Inflammatory macrophage treated with lipopolysaccharide for 1 hour (primary cell): ENCODE measurements at regions not wholly inside any gene's neighbourhood (a gene's known extent, or its start where the extent isn't known, plus 50 kb on each side); places are given as distances from the start of the nearest gene placed in this dataset.
"Not testable (repeated sequence)": the region's sequence is repeated elsewhere in the genome, so short reads cannot be mapped to it uniquely, and the experiment has no call there.

ENCODE experiments used
- DNase-seq, 2 donors: peaks; one replicate each; pipeline ENCODE4 v3.0.0-alpha.2; 2020 to 2022

DNA sequence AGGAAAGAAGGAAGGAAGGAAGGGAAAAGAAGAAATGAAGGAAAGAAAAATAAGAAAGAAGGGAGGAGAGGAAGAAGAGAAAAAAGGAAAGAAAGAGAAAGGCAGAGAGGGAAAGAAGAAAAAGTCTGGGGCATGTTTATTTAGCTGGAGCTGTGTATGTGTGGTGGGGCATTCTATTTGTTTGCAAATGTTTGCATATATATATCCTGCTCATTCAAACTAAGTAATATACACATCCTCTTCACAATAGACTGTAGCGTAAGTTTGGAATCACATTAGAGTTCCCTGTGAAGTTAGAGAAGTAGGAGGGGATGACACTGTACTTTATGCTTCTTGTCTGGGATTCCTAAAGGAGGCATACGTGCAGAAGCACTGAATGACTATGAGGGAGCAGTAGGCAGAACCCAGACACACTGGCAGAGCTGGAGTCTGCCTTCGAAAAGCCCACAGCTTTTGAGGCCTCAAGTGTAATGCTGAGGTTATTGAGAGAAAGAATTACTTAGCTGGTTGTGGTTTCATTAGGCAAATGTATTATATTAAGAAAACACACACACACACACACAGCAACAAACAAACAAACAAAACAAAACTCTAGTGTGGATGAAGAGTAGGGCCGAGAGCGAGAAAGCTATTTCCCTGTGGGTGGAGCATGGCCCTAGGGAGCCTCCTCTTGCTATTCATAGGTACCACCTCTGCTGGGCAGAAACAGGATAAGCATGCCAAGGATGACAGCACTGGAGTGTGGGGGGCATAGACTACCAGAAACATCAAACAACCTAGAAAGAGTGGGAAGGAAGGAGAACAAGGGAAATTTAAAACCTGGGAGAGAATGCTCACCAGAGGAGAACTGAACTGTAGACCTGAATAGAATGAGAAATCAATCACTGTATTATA, 905.1 kb upstream of the NXPH2 start:
- no peak for DNase-seq

DNA sequence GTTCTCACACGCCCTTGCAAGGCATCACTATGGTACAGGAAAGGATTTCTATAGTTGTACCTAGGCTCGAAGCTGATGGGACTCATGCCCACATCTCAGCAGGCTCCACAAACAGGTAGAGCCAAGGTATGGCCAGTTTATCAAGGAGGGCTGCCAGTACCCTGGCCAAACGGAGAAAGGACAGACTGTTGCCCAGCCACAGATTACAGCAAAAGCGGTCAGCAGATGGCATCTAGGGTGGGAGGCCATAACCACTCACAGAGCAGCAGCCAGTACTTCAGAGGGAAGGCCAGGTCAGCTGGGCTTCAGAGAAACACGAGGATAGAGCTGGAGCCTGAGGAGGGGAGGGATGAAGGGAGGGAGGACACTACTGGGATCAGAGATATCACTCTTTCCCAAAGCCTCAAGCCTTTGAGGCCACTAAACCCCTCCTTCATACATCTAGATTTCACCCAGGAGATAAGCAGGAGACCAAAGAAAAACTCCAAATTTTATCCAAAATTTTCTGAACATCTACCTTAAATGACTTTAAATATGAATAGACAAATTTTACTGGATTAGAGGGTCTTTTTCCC, 904.2 kb upstream of the NXPH2 start:
- no peak for DNase-seq

DNA sequence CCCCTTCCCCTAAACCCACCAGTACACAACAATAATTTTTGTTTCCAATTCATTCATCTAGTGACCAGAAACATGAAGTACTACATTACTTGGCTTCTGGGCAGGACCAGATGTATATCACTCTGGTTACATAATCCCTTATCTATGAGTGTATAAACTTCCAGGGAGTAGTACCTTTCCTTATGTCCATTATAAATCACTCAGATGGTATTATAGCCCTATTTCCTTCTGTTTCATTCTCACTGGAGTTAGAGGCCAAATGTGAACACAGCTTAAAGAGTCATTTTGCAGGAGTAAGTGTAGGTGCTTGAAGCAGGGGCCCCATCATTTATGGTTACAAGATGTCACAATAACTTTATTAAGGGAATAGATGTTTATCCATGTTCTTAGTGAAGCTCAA, 894.4 kb upstream of the NXPH2 start:
- no peak for DNase-seq

DNA sequence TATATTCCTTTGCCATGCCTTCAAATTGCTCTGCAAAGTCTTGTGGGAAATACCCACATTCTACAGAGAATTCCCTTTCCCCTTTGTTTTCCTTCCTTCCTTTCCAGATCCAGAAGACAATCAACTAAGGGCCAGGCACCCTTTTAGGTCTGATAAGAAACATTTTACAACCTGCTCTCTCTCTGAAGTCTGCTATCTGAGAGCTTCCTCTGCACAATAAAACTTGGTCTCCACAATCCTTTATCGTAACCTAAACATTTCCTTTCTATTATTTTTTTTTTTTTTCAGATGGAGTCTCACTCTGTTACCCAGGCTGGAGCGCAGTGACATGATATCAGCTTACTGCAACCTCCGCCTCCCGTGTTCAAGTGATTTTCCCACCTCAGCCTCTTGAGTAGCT, 893.3 kb upstream of the NXPH2 start:
- DNase-seq: not testable (repeated sequence)

DNA sequence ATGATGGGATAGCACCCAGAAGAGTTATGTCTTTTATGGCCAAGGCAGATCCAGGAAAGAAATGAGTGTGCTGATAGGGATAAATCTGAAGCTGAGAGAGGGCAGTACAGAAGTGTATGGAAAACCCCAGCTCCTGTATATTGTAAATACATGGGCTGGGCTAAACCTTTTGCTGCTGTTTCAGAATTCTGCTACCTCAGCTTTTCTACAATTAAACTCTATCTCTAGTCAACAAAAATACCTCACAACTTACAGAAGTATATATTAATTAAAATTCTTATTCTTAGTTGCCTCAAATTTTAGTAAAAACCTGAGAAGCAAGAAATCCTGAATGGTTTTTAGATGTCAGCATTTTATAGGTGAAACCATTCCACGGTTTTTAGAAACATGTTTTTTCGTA, 889.5 kb upstream of the NXPH2 start:
- DNase-seq: no peak

DNA sequence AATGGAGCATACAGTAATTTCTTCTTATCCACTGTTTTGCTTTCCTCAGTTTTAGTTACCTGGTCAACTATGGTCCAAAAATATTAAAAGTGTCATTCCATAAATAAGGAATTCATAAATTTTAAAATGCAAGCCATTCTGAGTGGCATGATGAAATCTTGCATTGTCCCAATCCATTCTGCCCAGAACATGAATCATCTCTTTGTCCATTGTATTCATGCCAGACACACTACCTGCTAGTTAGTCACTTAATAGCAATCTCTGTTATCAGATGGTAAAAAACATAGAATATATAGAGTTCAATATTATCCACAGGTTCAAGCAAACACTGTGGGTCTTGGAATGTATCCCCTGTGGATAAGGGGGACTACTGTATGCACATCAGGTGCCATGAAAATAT, 872.2 kb upstream of the NXPH2 start:
- DNase-seq: no peak

DNA sequence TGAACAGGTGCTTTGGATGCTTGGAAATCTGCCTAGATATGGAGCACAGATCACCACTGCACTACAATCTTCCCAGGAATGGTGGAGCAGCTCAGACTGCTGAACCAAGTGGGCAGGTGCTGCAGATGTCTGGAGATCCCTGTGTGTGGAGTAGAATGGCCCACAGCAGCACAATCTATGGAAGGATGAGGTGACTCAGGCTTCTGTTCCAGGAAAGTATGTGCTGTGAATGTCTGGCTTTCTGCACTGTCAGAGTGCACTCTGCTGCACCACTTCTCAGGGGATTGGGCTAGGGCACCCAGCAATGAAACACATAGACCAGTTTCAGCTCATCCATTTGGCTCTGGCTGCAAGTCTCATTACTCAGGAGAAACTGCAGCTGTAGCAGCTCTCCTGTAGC, 865.4 kb upstream of the NXPH2 start:
- DNase-seq: no peak

DNA sequence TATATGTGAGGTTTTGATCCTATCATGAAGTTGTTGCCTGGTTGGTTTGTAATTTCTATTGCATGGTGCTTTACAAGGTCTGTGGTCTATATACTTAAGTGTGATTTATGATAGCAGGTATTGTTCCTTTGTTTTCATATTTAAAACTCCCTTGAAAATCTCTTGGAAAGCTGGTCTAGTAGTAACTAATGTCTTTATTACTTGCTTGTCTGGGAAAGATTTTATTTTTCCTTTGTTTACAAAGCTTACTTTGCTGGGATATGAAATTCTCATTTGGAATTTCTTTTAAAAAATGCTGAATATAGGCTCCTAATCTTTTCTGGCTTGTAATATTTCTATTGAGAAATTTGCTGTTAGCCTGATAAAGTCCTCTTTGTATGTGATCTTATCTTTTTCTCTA, 862.9 kb upstream of the NXPH2 start:
- DNase-seq: no peak

DNA sequence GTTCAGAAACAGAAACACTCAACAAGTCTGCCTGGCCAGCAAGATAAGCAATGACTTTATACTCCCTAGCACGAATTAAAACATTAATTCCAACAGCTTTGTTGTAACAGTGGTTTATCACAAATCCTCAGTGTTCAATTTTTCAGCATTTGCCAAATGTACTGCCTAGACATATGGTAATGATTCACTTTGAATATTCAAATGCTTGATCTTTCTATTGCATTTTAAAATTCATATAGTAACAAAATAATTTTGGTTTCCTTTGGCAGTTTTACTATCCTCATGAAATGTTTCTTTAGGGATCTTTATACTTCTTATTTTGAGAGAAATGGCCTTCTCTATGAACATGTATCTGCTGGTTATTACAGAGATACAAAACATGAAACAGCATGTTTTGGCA, 851.8 kb upstream of the NXPH2 start:
- DNase-seq: no peak

DNA sequence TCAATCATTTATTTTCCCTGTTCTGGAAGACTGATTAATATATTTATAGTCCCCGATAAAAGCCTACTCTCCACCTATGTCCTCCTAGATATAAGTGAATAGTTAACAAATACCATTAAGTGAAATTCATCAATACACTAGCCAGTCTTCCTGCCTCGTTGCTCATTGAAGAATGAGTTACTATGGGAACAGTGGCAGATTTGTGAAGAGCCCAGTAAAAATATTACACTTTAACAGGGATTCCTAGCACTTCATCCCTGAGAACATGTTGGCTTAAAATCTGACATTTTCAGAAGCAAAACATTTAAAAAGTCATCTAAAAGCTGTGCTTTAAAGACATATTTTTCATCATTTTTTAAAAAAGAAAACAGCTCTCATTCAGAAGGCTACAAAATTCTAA, 848.7 kb upstream of the NXPH2 start:
- DNase-seq: no peak

DNA sequence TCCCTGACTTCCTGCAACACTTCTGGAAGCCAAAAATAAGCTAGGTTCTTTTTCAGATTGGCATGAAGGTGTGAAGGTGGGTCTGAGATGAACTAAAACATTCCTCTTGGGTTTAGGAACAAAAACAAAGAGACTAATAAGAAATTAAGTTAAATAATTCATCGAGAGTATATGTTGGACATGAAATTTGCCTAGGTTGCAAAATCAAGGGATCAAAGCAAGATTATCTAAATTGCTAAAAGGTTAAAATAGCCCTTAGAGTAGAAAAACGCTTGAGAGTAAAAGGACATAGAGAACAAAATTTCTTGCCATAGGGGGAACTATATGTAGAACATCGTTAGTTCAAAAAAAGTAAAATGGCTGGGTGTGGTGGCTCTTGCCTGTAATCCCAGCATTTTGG, 845.9 kb upstream of the NXPH2 start:
- no peak for DNase-seq

DNA sequence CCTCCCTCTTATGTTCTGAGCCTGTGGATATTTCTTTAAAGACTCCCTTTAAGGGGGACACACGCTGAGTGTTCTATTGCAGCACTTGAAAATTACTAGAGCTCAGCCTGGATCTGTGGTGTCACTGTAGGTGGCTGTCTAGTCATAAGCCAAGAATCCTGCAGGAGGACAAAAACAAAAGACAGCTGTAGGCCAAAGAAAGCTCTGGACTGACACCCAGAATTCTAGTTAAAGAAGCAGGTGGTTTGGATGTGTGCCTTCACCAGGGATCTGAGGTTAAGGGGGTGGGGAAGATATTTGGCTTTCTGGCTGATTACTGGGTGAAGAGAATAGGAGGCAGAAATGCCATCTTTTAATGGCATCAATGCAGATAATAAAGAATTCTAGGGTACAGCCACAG, 842.5 kb upstream of the NXPH2 start:
- DNase-seq: no peak

DNA sequence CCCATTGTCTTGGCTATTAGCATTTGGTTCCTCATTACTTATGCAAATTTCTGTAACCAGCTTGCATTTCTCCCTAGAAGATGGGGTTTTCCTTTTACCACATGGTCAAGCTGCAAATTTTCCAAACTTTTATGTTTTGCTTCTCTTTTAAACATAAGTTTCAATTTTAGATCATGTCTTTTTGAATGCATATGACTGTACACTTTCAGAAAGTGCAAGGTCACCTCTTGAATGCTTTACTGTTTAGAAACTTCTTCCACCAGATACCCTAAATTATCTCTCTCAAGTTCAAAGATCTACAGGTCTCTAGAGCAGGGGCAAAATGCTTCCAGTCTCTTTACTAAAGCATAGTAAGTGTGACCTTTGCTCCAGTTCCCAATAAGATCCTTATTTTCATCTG, 837.6 kb upstream of the NXPH2 start:
- no peak for DNase-seq

DNA sequence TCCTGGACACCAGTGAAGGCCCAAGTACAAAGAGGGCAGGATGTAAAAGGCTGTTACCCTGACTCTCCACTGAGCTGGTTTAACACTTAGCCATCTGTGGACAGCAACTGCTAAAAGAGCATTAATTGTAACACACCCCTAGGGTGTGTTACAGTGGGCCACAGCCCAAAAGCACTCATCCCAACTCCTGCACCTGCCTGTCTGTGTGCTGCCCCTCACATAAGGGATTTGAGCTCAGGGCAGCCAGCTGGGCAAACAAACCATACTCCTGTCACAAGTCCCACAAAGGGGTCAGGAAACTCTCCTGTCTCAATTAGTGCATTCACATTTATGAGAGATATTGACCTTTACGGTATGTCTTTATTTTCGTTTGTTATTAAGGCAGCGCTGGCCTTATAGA, 833.1 kb upstream of the NXPH2 start:
- DNase-seq: no peak

DNA sequence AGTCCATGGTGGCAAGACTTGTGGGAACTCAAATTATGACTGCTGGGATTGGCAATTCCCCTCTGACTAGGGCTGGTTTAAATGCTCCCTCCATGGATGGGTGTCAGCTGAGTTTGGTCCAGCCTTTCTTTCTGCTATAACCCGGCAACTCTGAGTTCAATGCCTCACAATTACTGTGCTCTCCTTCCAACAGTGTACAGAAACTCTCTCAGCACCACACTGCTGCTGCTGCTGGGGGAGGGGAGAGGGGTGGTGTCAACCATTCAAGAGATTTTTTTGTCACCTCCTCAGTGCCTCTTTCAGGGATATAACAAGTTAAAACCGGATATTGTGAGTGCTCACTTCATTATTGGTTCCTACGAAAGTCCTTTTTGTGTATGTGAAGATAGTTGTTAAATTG, 830.3 kb upstream of the NXPH2 start:
- DNase-seq: no peak

DNA sequence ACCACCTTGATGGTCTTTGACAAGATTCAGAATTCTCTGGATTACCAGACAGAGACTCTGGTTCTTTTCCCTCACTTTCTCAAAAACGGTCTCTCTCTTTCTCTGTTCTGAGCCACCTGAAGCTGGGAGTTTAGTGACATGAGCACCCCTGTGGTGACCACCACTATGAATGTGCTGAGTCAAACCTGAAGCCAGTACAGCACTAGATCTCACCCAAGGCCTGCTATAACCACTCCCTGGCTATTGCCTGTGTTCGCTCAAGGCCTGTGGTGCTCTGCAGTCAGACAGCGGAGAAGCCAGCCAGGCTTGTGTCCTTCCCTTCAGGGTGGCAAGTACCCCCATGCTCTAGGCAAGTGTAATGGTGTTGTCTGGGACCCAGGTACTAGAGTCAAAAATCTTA, 828.9 kb upstream of the NXPH2 start:
- no peak for DNase-seq

DNA sequence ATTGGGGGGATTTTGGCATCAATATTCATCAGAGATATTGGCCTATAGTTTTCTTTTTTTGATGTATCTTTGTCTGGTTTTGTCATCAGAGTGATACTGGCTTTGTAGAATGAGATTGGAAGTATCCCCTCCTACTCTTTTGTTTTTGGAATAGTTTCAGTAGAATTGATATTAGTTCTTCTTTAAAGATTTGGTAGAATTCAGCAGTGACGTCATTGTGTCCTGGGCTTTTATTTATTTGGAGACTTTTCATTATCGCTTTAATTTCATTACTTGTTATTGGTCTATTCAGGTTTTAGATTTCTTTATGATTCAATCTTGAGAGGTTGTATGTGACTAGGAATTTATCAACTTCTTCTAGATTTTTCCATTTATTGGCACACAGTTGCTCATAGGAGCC, 825.5 kb upstream of the NXPH2 start:
- no peak for DNase-seq

DNA sequence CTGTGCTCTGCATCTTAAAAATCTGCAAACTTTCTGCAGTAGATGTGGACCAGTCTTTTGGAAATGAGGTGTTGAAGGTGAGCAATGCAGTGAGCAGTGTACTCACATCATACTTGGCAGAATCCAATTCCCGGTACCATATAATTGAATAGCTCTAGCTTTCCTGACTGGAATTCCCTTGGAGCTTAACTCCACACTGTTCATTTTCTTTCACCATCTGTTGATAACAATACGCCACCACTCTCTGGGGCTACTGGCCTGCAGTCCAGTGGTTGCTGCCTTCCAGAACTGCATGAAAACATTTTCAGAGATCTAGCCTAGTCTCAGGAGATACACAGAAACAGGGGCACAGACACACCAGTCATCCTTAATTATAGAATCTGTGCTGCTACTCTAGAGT, 820.0 kb upstream of the NXPH2 start:
- no peak for DNase-seq

DNA sequence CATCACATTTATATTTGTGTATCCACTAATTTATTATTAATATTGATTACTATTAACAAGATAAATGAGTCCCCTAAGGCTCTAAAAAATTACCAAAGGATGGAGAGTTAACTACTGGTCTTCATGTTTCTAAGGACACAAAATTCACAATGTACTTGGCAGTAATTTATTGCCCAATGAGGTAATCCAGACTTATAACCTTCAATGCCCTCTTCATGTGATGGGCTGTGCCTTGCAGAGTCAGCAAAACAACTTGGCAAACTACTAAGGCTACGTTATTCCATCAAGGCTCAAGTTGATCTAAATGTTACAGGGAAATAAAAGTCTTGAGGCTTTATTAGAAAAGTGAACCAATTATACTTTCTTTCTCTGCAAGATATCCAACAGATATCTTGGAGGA, 804.9 kb upstream of the NXPH2 start:
- DNase-seq: no peak

DNA sequence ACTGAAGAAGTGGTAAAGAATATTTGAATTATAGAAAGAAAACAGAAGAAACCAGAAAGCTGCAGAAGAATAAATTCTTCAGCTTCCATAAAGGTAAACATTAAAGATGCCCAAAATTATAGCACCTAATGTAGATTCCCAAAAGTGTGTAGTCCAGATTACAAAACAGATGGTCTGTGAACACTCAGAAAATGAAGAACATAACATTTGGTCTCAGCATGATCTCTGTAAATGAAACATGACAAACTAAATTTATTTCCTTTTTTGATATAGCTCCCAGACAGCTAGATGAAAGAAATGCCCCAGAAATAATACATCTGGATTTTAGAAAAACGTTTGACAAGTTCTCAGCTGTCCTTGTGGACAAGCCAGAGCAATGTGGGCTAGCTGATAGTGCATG, 794.2 kb upstream of the NXPH2 start:
- DNase-seq: no peak

DNA sequence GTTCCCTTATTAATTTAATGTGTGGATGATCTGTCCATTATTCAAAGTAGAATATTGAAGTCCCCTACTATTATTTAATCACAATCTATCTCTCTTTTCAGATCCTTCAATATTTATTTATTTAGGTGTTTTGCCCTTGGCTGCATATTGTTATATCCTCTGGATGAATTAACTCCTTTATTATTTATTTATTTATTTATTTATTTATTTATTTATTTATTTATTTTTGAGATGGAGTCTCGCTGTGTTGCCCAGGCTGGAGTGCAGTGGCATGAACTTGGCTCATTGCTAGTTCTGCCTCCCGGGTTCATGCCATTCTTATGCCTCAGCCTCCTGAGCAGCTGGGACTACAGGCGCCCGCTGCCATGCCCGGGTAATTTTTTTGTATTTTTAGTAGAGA, 776.6 kb upstream of the NXPH2 start:
- no peak for DNase-seq

DNA sequence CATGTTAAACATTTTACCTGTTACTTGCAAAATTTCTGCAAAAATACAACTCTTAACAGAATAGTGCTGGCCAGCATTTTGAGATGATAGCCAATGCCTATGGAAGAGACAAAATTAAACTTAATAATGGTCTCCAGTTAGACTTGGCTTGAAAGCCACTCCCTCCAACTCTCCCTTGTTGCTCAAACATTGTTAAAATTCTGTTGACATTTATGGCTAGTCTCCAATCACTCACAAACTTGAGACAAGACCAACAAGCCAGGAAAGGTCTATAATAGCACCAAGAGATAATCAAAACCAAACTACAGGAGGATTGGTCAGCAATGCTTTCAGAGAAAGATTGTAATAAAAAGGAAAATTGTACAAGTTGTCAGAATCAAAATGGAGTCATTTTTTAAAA, 770.7 kb upstream of the NXPH2 start:
- DNase-seq: no peak

DNA sequence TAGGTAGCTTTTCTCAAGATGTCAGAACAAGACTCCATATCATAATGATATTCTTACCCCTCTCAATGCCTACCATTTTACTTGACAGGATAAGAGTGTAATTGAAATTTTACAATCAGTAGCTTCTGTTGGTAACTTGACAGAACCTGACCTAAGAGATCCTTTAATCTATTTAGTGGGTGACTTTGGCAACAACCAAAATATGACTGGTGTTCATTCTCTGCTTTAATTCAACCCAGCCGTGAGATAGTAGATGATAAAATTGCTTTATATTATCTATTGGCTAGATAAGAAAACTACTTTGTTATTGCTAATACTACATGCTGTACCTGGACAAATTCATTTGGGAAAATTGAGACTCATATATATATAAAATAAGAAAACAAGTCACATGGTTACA, 770.2 kb upstream of the NXPH2 start:
- no peak for DNase-seq

DNA sequence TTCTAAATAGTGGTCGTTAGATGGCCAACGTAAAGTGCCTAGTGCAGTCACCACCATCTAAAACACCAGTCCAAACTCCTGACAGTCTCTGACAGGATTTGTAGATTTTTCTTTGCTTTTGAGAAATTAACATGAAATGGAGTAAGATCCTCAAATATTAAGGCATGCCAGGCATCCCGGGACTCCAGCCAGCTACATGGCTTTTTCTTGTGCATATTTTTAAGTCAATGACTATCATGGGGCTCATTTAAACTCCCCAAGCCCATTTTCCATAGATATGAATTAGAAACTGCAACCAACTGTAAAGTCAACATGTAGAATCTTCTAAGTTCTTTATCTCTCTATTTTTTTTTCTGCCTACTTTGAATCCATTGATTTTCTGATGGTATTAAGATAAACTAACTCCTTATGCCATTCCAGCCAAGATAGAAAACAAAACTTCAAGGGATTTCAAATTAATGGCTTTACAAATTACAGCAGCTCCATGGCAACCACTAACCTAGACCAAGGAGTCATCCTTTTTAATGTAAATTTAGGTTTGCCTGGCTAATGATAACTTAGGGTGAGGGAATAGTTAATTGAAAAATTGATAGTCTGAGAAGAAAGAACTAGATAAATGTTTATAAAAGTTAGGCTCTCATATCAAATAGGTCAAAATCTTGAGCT, 764.1 kb upstream of the NXPH2 start:
- no peak for DNase-seq
